Endothelial cell of umbilical vein (primary cell): ENCODE measurements at regions not wholly inside any gene's neighbourhood (a gene's known extent, or its start where the extent isn't known, plus 50 kb on each side); places are given as distances from the start of the nearest gene placed in this dataset.

Source experiments
- BruUV-seq: library from RNA; stranded (reverse); fragments of 400-500 nt; replicated peaks from 2 replicates; lab custom pipeline; 2021; lab: Mats Ljungman, UMichigan
- CTCF ChIA-PET: fragments of 300-600, 350-600 bp; sonication (Branson Sonifier 250); formaldehyde crosslinking; loops from one replicate; lab custom pipeline; 2021; ENCODE audit warnings: antibody characterized with exemption, inconsistent platforms; lab: Charles Lee
- POLR2A ChIA-PET: fragments of 300-600, 350-600 bp; sonication (Branson Sonifier 250); formaldehyde crosslinking; loops from one replicate; lab custom pipeline; 2021; ENCODE audit warnings: antibody characterized with exemption, inconsistent platforms; lab: Charles Lee
- DNase-seq: peaks from one replicate; pipeline ENCODE4 v3.0.0-alpha.2; 2011; ENCODE audit warnings: low read depth, low spot score
- FAIRE-seq: peaks from 2 replicates; lab custom pipeline; 2011; peaks lifted over from hg19 to GRCh38; lab: Jason Lieb, UNC
- H2AFZ ChIP-seq: 2 replicates; pipeline ENCODE4 v1.6.0; 2012; ENCODE audit warnings: low read depth, low read length, control low read depth, inconsistent platforms
- H3K27ac ChIP-seq: 2 replicates; pipeline ENCODE4 v1.5.1; 2011; ENCODE audit warnings: low read depth, mild to moderate bottlenecking, control low read depth, low read length, moderate library complexity; ENCODE audit not compliant: insufficient read depth
- H3K27me3 ChIP-seq, 2 experiments: 2 replicates each; pipeline versions ENCODE4 v1.6.0 to v1.6.1; 2011; ENCODE audit warnings: low read length in 2 of 2, mixed read lengths in 1 of 2; ENCODE audit not compliant: control insufficient read depth in 2 of 2, insufficient read depth in 2 of 2
- H3K36me3 ChIP-seq, 2 experiments: 2 replicates in 1 of 2; 3 replicates in 1 of 2; pipeline ENCODE4 v1.5.1; 2011; ENCODE audit warnings: low read length in 2 of 2, mild to moderate bottlenecking in 1 of 2, moderate library complexity in 1 of 2; ENCODE audit not compliant: control insufficient read depth in 2 of 2, insufficient read depth in 2 of 2; ENCODE audit errors: extremely low read depth in 1 of 2
- H3K4me1 ChIP-seq: 3 replicates; pipeline ENCODE4 v1.5.1; 2011; ENCODE audit warnings: mild to moderate bottlenecking, low read length; ENCODE audit not compliant: control insufficient read depth, insufficient read depth; ENCODE audit errors: extremely low read depth
- H3K4me2 ChIP-seq: 2 replicates; pipeline ENCODE4 v1.6.1; 2011; ENCODE audit warnings: low read length, control low read depth, mixed read lengths; ENCODE audit not compliant: insufficient read depth
- H3K4me3 ChIP-seq, 3 experiments: fragments of 200-600 bp in 1 of 3; sonication (generic), shearing (Covaris generic) in 1 of 3; replicated peaks in 1 of 3; 2 replicates each; pipeline ENCODE4 v1.5.1; 2011 to 2016; ENCODE audit warnings: control low read depth in 3 of 3, low read length in 3 of 3, mild to moderate bottlenecking in 2 of 3, inconsistent platforms in 1 of 3, low read depth in 1 of 3, moderate library complexity in 1 of 3; ENCODE audit not compliant: insufficient read depth in 1 of 3
- H3K79me2 ChIP-seq: 2 replicates; pipeline ENCODE4 v1.6.0; 2012; ENCODE audit warnings: low read length, inconsistent platforms; ENCODE audit not compliant: control insufficient read depth, insufficient read depth
- H3K9ac ChIP-seq: replicated peaks from 2 replicates; pipeline ENCODE3; 2011; ENCODE audit warnings: low read length, control low read depth; ENCODE audit not compliant: insufficient read depth; ENCODE audit errors: extremely low read depth
- H3K9me1 ChIP-seq: replicated peaks from 3 replicates; pipeline ENCODE4 v1.6.0; 2011; ENCODE audit warnings: mild to moderate bottlenecking, low read length; ENCODE audit not compliant: control insufficient read depth, insufficient read depth; ENCODE audit errors: extremely low read depth
- H3K9me3 ChIP-seq: replicated peaks from 2 replicates; pipeline ENCODE4 v1.5.1; 2012; ENCODE audit warnings: low read length, inconsistent platforms; ENCODE audit not compliant: control insufficient read depth, insufficient read depth
- H4K20me1 ChIP-seq: replicated peaks from 2 replicates; pipeline ENCODE3; 2011; ENCODE audit warnings: mild to moderate bottlenecking, low read length; ENCODE audit not compliant: control insufficient read depth, insufficient read depth; ENCODE audit errors: extremely low read depth
- CTCF ChIP-seq, 2 donors: IDR thresholded peaks; 1 replicate in 1 of 2; 2 replicates in 1 of 2; pipeline ENCODE4 v1.5.1; 2011; ENCODE audit warnings: low read length in 2 of 2, mild to moderate bottlenecking in 2 of 2, moderate library complexity in 2 of 2, control low read depth in 1 of 2, inconsistent platforms in 1 of 2, low read depth in 1 of 2; ENCODE audit not compliant: insufficient read depth in 1 of 2; ENCODE audit errors: extremely low read depth in 1 of 2
- EZH2 ChIP-seq: IDR thresholded peaks from 2 replicates; pipeline ENCODE4 v1.6.1; 2012; ENCODE audit warnings: borderline replicate concordance, low read depth, mild to moderate bottlenecking, moderate library complexity, low read length, inconsistent platforms; ENCODE audit not compliant: severe bottlenecking
- FOS ChIP-seq: IDR thresholded peaks from 2 replicates; pipeline ENCODE4 v1.6.1; 2011; ENCODE audit warnings: mild to moderate bottlenecking, low read length, moderate library complexity, borderline replicate concordance; ENCODE audit not compliant: insufficient read depth
- GATA2 ChIP-seq: IDR thresholded peaks from 2 replicates; pipeline ENCODE4 v1.7.0; 2011; ENCODE audit warnings: low read depth, mild to moderate bottlenecking, moderate library complexity, mixed read lengths, low read length; ENCODE audit not compliant: insufficient read length, insufficient read depth
- JUN ChIP-seq: IDR thresholded peaks from 2 replicates; pipeline ENCODE4 v1.6.1; 2011; ENCODE audit warnings: borderline replicate concordance, low read depth; ENCODE audit not compliant: insufficient read length, insufficient read depth
- MAX ChIP-seq: IDR thresholded peaks from 2 replicates; pipeline ENCODE4 v1.6.1; 2011; ENCODE audit not compliant: insufficient read depth, insufficient read length
- MYC ChIP-seq: IDR thresholded peaks from one replicate; pipeline ENCODE4 v1.6.1; 2011; ENCODE audit warnings: mild to moderate bottlenecking, low read depth, low read length
- POLR2A ChIP-seq: IDR thresholded peaks from 2 replicates; pipeline ENCODE4 v1.6.1; 2012; ENCODE audit warnings: low read depth, mild to moderate bottlenecking, control low read depth, low read length
- POLR2AphosphoS5 ChIP-seq: IDR thresholded peaks from 2 replicates; pipeline ENCODE4 v1.6.1; 2012; ENCODE audit warnings: low read depth, mild to moderate bottlenecking, control low read depth, low read length, moderate library complexity; ENCODE audit not compliant: insufficient read depth
- dilution Hi-C: fragments of 300-500 bp; cut with MboI; formaldehyde crosslinking; loops from one replicate; pipeline ENCODE4 v1.15.0; 2019; ENCODE audit warnings: low sequenced_read_pairs; ENCODE audit not compliant: extremely low pct_ligation_motif_present
- intact Hi-C: fragments of 100-400 bp; cut with micrococcal nuclease; formaldehyde crosslinking; loops from one replicate; pipeline ENCODE4 v1.10.0; 2022

- no peaks in the 10 kb centered on the region for H3K4me1 ChIP-seq
- POLR2A ChIA-PET, result no interaction called here
- dilution Hi-C loops, result no loop called here
- no peaks in the 10 kb centered on the region for H4K20me1 ChIP-seq
- no peak overlapping the region for H3K9ac ChIP-seq
- H2AFZ ChIP-seq, result no peak overlapping the region
- FAIRE-seq (no peak), DNase-seq (no peak)
- no TSS peak for BruUV-seq
- H3K27ac ChIP-seq, result no peak overlapping the region
- no peaks in the 10 kb centered on the region for H3K27me3 ChIP-seq
- no peaks in the 10 kb centered on the region for H3K36me3 ChIP-seq
- no peaks in the 10 kb centered on the region for H3K79me2 ChIP-seq
- H3K9me3 ChIP-seq, result no peaks in the 10 kb centered on the region
- H3K4me2 ChIP-seq, result no peak overlapping the region
- intact Hi-C loops, result no loop called here
- TF ChIP-seq MAX (no peak), POLR2AphosphoS5 (no peak), EZH2 (no peak), POLR2A (no peak), JUN (no peak), MYC (no peak), CTCF (IDR thresholded peaks at IDR 0.05; ENCODE audit: extremely low read depth in 1 of 2, insufficient read depth in 1 of 2, low read depth in 1 of 2, low read length in 2 of 2) (no peak), GATA2 (no peak), FOS (no peak)
- no peaks in the 10 kb centered on the region for H3K9me1 ChIP-seq
- no peak overlapping the region for H3K4me3 ChIP-seq
- CTCF ChIA-PET, result no interaction called here
These were observed 226.8 kb upstream of the GATB start for GRCh38 chr4:151987606-151988005.
